ENCODE measurements at regions not wholly inside any gene's neighbourhood (a gene's known extent, or its start where the extent isn't known, plus 50 kb on each side); places are given as distances from the start of the nearest gene placed in this dataset.

DNA sequence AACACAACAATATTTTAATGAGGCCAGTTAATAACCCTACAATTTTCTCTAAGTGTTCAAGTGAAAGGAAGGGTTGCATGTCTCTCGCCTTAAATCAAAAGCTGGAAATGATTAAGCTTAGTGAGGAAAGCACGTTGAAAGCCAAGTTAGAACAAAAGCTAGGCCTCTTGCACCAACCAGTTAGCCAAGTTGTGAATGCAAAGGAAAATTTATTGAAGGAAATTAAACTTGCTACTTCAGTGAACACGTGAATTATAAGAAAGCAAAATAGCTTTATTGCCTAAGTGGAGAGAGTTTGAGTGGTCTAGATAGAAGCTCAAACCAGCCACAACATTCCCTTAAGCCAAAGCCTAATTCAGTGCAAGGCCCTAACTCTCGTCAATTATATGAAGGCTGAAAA lies 135.6 kb downstream of the DUSP10 start:
- TF ChIP-seq, protein P1, sequence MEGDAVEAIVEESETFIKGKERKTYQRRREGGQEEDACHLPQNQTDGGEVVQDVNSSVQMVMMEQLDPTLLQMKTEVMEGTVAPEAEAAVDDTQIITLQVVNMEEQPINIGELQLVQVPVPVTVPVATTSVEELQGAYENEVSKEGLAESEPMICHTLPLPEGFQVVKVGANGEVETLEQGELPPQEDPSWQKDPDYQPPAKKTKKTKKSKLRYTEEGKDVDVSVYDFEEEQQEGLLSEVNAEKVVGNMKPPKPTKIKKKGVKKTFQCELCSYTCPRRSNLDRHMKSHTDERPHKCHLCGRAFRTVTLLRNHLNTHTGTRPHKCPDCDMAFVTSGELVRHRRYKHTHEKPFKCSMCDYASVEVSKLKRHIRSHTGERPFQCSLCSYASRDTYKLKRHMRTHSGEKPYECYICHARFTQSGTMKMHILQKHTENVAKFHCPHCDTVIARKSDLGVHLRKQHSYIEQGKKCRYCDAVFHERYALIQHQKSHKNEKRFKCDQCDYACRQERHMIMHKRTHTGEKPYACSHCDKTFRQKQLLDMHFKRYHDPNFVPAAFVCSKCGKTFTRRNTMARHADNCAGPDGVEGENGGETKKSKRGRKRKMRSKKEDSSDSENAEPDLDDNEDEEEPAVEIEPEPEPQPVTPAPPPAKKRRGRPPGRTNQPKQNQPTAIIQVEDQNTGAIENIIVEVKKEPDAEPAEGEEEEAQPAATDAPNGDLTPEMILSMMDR (IDR thresholded peaks at IDR 0.05): no peak
- TF ChIP-seq ZFX (IDR thresholded peaks at IDR 0.05; ENCODE audit: borderline replicate concordance): no peak
